Breast epithelium (tissue), 3 donors: ENCODE measurements at regions not wholly inside any gene's neighbourhood (a gene's known extent, or its start where the extent isn't known, plus 50 kb on each side); places are given as distances from the start of the nearest gene placed in this dataset.

Experiments used
- POLR2A ChIP-seq: fragments of 450-650 bp; IDR thresholded peaks from one replicate; pipeline ENCODE4 v1.6.1; 2016; ENCODE audit warnings: antibody characterized with exemption, mild to moderate bottlenecking, moderate library complexity
- POLR2AphosphoS5 ChIP-seq, 3 donors: sonication (generic); formaldehyde crosslinking; IDR thresholded peaks; one replicate each; pipeline ENCODE4 v1.6.1; 2017; ENCODE audit warnings: antibody characterized with exemption in 3 of 3
- TF ChIP-seq, protein P1 (sequence below), 3 donors: fragments of 450-650 bp; IDR thresholded peaks; one replicate each; pipeline ENCODE4 v1.5.1; 2016 to 2017; ENCODE audit warnings: antibody characterized with exemption in 3 of 3, mild to moderate bottlenecking in 3 of 3, moderate library complexity in 3 of 3

DNA sequence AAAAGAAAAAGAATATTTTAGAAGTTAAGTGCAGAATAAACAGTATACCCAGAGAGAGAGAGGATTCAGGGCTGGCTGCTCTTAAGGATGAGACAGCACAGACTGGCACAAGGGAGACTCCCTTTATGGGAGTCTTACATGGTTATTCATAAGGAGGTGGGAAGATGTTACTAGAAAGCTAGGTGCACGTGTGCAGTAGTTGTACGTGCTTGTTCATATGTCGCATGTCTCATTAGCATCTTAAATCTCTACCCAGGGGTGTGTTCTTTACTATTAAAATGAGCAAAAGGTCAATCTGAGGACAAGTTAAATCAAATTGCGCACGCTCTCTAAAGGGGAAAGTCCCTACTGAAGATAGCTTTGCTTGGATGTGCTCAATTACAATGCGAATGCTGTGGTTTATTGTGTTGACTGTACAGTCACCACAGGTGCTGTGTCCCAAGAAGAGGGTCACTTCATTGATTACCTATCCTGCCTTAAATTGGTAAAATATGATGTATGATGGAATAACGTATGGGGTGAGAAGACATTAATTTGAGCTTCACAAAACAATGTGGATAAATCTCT is 368.0 kb upstream of the SPHKAP start:
- TF ChIP-seq, protein P1, sequence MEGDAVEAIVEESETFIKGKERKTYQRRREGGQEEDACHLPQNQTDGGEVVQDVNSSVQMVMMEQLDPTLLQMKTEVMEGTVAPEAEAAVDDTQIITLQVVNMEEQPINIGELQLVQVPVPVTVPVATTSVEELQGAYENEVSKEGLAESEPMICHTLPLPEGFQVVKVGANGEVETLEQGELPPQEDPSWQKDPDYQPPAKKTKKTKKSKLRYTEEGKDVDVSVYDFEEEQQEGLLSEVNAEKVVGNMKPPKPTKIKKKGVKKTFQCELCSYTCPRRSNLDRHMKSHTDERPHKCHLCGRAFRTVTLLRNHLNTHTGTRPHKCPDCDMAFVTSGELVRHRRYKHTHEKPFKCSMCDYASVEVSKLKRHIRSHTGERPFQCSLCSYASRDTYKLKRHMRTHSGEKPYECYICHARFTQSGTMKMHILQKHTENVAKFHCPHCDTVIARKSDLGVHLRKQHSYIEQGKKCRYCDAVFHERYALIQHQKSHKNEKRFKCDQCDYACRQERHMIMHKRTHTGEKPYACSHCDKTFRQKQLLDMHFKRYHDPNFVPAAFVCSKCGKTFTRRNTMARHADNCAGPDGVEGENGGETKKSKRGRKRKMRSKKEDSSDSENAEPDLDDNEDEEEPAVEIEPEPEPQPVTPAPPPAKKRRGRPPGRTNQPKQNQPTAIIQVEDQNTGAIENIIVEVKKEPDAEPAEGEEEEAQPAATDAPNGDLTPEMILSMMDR (IDR thresholded peaks at IDR 0.05) = no peak
- no peak for TF ChIP-seq POLR2A
- TF ChIP-seq POLR2AphosphoS5 (IDR thresholded peaks at IDR 0.05) = no peak
